Spleen (tissue), 11 donors: ENCODE measurements at regions not wholly inside any gene's neighbourhood (a gene's known extent, or its start where the extent isn't known, plus 50 kb on each side); places are given as distances from the start of the nearest gene placed in this dataset.
"Not testable (repeated sequence)": the region's sequence is repeated elsewhere in the genome, so short reads cannot be mapped to it uniquely, and the experiment has no call there.

Experiments
- DNase-seq: peaks from one replicate; pipeline ENCODE4 v3.0.0-alpha.2; 2020
- H3K27ac ChIP-seq, 8 donors: fragments of 200-600 bp; sonication (generic) in 7 of 8; 1 replicate in 4 of 8; 2 replicates in 4 of 8; pipeline versions ENCODE4 v1.5.0 to v1.8.0; 2016 to 2021; ENCODE audit warnings: inconsistent platforms in 4 of 8, mild to moderate bottlenecking in 4 of 8, moderate library complexity in 1 of 8
- H3K27me3 ChIP-seq, 7 donors: fragments of 200-600 bp; sonication (generic) in 6 of 7; replicated peaks in 1 of 7; 1 replicate in 4 of 7; 2 replicates in 3 of 7; pipeline versions ENCODE4 v1.5.0 to v1.8.0; 2016 to 2021; ENCODE audit warnings: inconsistent platforms in 3 of 7, mild to moderate bottlenecking in 1 of 7
- H3K36me3 ChIP-seq, 6 donors: fragments of 200-600 bp; sonication (generic) in 5 of 6; 1 replicate in 4 of 6; 2 replicates in 2 of 6; pipeline versions ENCODE4 v1.5.0 to v1.8.0; 2016 to 2021; ENCODE audit warnings: inconsistent platforms in 2 of 6
- H3K4me1 ChIP-seq, 6 donors: fragments of 200-600 bp; sonication (generic) in 5 of 6; 1 replicate in 3 of 6; 2 replicates in 3 of 6; pipeline versions ENCODE4 v1.5.0 to v1.8.0; 2016 to 2021; ENCODE audit warnings: inconsistent platforms in 3 of 6
- H3K4me3 ChIP-seq, 8 donors: fragments of 200-600 bp; sonication (generic) in 7 of 8; 1 replicate in 4 of 8; 2 replicates in 4 of 8; pipeline versions ENCODE4 v1.5.0 to v1.8.0; 2016 to 2021; ENCODE audit warnings: inconsistent platforms in 4 of 8, mild to moderate bottlenecking in 4 of 8, moderate library complexity in 2 of 8
- H3K9me3 ChIP-seq, 8 donors: fragments of 200-600 bp; sonication (generic) in 7 of 8; 1 replicate in 4 of 8; 2 replicates in 4 of 8; pipeline versions ENCODE4 v1.5.0 to v1.8.0; 2016 to 2021; ENCODE audit warnings: inconsistent platforms in 4 of 8
- POLR2A ChIP-seq, 3 donors: fragments of 450-650 bp; IDR thresholded peaks; one replicate each; pipeline ENCODE4 v1.5.1; 2017; ENCODE audit warnings: antibody characterized with exemption in 3 of 3, mild to moderate bottlenecking in 1 of 3
- POLR2AphosphoS5 ChIP-seq, 3 donors: sonication (generic); formaldehyde crosslinking; IDR thresholded peaks; one replicate each; pipeline ENCODE4 v1.5.1; 2017; ENCODE audit warnings: antibody characterized with exemption in 3 of 3
- WGBS, 5 donors: extraction: QIAGEN DNeasy Blood & Tissue Kit in 3 of 5; methylation state at CpG; one replicate each; pipeline versions ENCODE4 v1.1.5 to v1.1.7; 2013 to 2018; 5-methylcytosine and 5-hydroxymethylcytosine counted together
- intact Hi-C: fragments of 100-400 bp; cut with DNase I; formaldehyde crosslinking; loops from one replicate; pipeline ENCODE4 v1.15.0; 2023; ENCODE audit warnings: low total_unique reads
- TF ChIP-seq, protein P1 (sequence below), 11 experiments: fragments of 200-600 bp in 7 of 11; fragments of 450-650 bp in 4 of 11; sonication (generic) in 4 of 11; IDR thresholded peaks in 8 of 11; conservative IDR thresholded peaks in 3 of 11; 1 replicate in 7 of 11; 2 replicates in 4 of 11; pipeline versions ENCODE4 v1.4.0 to v1.8.0; 2016 to 2021; ENCODE audit warnings: antibody characterized with exemption in 11 of 11, inconsistent platforms in 4 of 11, mild to moderate bottlenecking in 1 of 11
- donor health status: healthy with polysubstance abuse.
- donor health status: DM: no; HTN: no; CAD: no; lungs with moderate emphysema.
- donor health status: DM: no; HTN: no; CAD: no.
- donor health status: Bipolar disorder and iron deficiency.
- donor health status: healthy.
- donor health status: DM: no; HTN: no; CAD: no.
- donor health status: DM: yes; HTN: yes; CAD: no.

- peak in 2 of 3 donors; percentile 13 to 46 for TF ChIP-seq POLR2AphosphoS5 (IDR thresholded peaks at IDR 0.05)
- TF ChIP-seq, protein P1, sequence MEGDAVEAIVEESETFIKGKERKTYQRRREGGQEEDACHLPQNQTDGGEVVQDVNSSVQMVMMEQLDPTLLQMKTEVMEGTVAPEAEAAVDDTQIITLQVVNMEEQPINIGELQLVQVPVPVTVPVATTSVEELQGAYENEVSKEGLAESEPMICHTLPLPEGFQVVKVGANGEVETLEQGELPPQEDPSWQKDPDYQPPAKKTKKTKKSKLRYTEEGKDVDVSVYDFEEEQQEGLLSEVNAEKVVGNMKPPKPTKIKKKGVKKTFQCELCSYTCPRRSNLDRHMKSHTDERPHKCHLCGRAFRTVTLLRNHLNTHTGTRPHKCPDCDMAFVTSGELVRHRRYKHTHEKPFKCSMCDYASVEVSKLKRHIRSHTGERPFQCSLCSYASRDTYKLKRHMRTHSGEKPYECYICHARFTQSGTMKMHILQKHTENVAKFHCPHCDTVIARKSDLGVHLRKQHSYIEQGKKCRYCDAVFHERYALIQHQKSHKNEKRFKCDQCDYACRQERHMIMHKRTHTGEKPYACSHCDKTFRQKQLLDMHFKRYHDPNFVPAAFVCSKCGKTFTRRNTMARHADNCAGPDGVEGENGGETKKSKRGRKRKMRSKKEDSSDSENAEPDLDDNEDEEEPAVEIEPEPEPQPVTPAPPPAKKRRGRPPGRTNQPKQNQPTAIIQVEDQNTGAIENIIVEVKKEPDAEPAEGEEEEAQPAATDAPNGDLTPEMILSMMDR (IDR thresholded peaks at IDR 0.05 in 8 of 11, conservative IDR thresholded peaks at IDR 0.05 in 3 of 11) = no peak
- Histone ChIP-seq H3K36me3 (no peaks in the 10 kb centered on the region), H3K4me1 (peaks cover 0 to 7% (median 2%) of the 10 kb centered on the region in 6 donors), H3K27ac (no peak overlapping the region), H3K4me3 (peak overlapping the region; percentile 25 to 68 (median 38)), H3K27me3 (peaks cover 0 to 69% (median 35%) of the 10 kb centered on the region in 7 donors), H3K9me3 (peaks cover 0 to 10% (median 0%) of the 10 kb centered on the region in 8 donors)
- 1 to 2% (median 1%) methylated on average over 8 to 30 of the region's 31 CpGs for WGBS, 5 donors
- intact Hi-C loops = no loop called here
- peak; percentile 83 for DNase-seq
These were observed 65.8 kb upstream of the SLC8A3 start for GRCh38 chr14:70254476-70254961.

GRCh38 chr14:70253547-70253946, 64.8 kb upstream of the SLC8A3 start:
- H3K4me1 ChIP-seq, H3K36me3 ChIP-seq, H3K9me3 ChIP-seq, H3K27ac ChIP-seq, H3K4me3 ChIP-seq, DNase-seq, intact Hi-C loops: not testable (repeated sequence)
- 84 to 97% (median 92%) methylated on average over 4 of the region's 4 CpGs for WGBS, 5 donors
- H3K27me3 ChIP-seq = peaks cover 0 to 71% (median 35%) of the 10 kb centered on the region in 7 donors

- no peak overlapping the region for H3K27ac ChIP-seq
- no peaks in the 10 kb centered on the region for H3K4me1 ChIP-seq
- H3K9me3 ChIP-seq = peaks cover 0 to 5% (median 0%) of the 10 kb centered on the region in 8 donors
- no peak for TF ChIP-seq POLR2AphosphoS5 (IDR thresholded peaks at IDR 0.05)
- TF ChIP-seq, protein P1 (IDR thresholded peaks at IDR 0.05 in 8 of 11, conservative IDR thresholded peaks at IDR 0.05 in 3 of 11) = no peak
- no peak for TF ChIP-seq POLR2A (IDR thresholded peaks at IDR 0.05)
- WGBS, 5 donors = 83 to 93% (median 88%) methylated on average over 2 of the region's 2 CpGs
- intact Hi-C loops = no loop called here
- H3K27me3 ChIP-seq = peaks cover 0 to 26% (median 0%) of the 10 kb centered on the region in 7 donors
- H3K36me3 ChIP-seq = no peaks in the 10 kb centered on the region
- DNase-seq = no peak
- no peak overlapping the region for H3K4me3 ChIP-seq
These were observed 56.3 kb upstream of the SLC8A3 start for GRCh38 chr14:70245026-70245425.

DNA sequence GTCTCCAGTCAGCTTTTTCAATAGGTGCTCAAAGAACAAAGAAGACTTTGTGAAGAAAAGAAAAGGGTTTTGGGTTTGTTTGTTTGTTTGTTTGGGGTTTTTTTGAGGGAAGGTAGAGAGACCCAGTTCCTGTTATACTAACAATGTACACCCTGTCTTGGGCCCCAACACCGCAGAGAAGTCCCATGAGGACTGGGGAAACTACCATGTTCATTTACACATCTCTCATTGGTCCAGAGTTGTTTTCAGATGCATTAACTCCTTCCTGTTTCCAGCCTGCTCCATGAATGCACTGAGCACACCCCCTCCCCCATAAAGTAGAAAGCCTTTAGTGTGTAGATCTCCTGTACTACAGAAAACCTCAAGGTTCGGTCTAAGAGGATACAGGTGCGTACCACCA, 51.1 kb upstream of the SLC8A3 start:
- intact Hi-C loops = no loop called here
- H3K4me1 ChIP-seq = no peaks in the 10 kb centered on the region

DNA sequence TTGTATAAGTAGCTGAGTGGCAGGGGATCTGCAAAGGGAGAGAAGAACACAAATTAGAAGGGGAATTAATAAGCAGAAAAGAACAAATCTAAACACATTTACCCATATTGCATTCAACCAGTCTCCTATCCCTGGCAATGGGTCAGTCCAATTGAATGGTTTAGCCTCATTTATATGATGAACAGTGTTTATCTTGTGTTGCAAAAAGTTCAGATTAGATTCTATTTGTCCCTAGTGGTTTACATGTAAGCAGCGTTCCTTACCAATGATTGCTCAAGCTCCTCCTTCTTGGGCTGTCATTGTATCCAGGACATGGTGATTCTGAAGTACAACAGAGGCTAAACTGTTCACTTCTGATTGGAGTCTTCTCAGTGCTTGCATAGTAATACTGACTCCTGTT, 49.9 kb upstream of the SLC8A3 start:
- H3K36me3 ChIP-seq, H3K27ac ChIP-seq, H3K4me3 ChIP-seq, DNase-seq, intact Hi-C loops, H3K4me1 ChIP-seq, H3K9me3 ChIP-seq: not testable (repeated sequence)
- peaks cover 0 to 27% (median 0%) of the 10 kb centered on the region in 7 donors for H3K27me3 ChIP-seq
- WGBS, 5 donors = 72 to 96% (median 80%) methylated on average over 1 of the region's 1 CpG

More for the DNA sequence above, 51.1 kb upstream of the SLC8A3 start:
- Histone ChIP-seq H3K27ac (no peak overlapping the region), H3K27me3 (peaks cover 0 to 27% (median 0%) of the 10 kb centered on the region in 7 donors), H3K9me3 (peaks cover 0 to 5% (median 0%) of the 10 kb centered on the region in 8 donors), H3K4me3 (no peak overlapping the region), H3K36me3 (no peaks in the 10 kb centered on the region)
- DNase-seq = no peak
- TF ChIP-seq POLR2A (IDR thresholded peaks at IDR 0.05) (no peak), POLR2AphosphoS5 (IDR thresholded peaks at IDR 0.05) (no peak)
- TF ChIP-seq, protein P1 (IDR thresholded peaks at IDR 0.05 in 8 of 11, conservative IDR thresholded peaks at IDR 0.05 in 3 of 11) = no peak
- WGBS, 5 donors = 40 to 54% (median 52%) methylated on average over 3 of the region's 3 CpGs
